Keratinocyte (primary cell): ENCODE measurements at regions not wholly inside any gene's neighbourhood (a gene's known extent, or its start where the extent isn't known, plus 50 kb on each side); places are given as distances from the start of the nearest gene placed in this dataset.

Source experiments
- DNase-seq: peaks from one replicate; pipeline ENCODE4 v3.0.0-alpha.2; 2011; ENCODE audit warnings: low read depth, missing footprints, low spot score
- FAIRE-seq: peaks from 2 replicates; lab custom pipeline; 2011; peaks lifted over from hg19 to GRCh38; lab: Jason Lieb, UNC
- H2AFZ ChIP-seq: 2 replicates; pipeline ENCODE4 v1.6.0; 2012; ENCODE audit warnings: low read length, control low read depth, inconsistent platforms; ENCODE audit not compliant: control insufficient read depth
- H3K27ac ChIP-seq: 2 replicates; pipeline ENCODE4 v1.5.1; 2011; ENCODE audit warnings: low read length; ENCODE audit not compliant: control insufficient read depth, insufficient read depth
- H3K27me3 ChIP-seq: 3 replicates; pipeline ENCODE4 v1.6.0; 2011; ENCODE audit warnings: low read length; ENCODE audit not compliant: control insufficient read depth, insufficient read depth; ENCODE audit errors: extremely low read depth
- H3K36me3 ChIP-seq, 2 experiments: 2 replicates in 1 of 2; 3 replicates in 1 of 2; pipeline ENCODE4 v1.5.1; 2011; ENCODE audit warnings: low read length in 2 of 2, mild to moderate bottlenecking in 1 of 2; ENCODE audit not compliant: control insufficient read depth in 2 of 2, insufficient read depth in 2 of 2; ENCODE audit errors: extremely low read depth in 1 of 2
- H3K4me1 ChIP-seq: 3 replicates; pipeline ENCODE4 v1.5.1; 2011; ENCODE audit warnings: low read length; ENCODE audit not compliant: control insufficient read depth, insufficient read depth; ENCODE audit errors: extremely low read depth
- H3K4me2 ChIP-seq: 3 replicates; pipeline ENCODE4 v1.6.0; 2011; ENCODE audit warnings: low read depth, low read length; ENCODE audit not compliant: control insufficient read depth, insufficient read depth; ENCODE audit errors: extremely low read depth
- H3K4me3 ChIP-seq, 3 experiments: fragments of 200-600 bp in 1 of 3; sonication (generic) in 1 of 3; 2 replicates in 2 of 3; 3 replicates in 1 of 3; pipeline ENCODE4 v1.5.1; 2011 to 2016; ENCODE audit warnings: low read length in 3 of 3, mild to moderate bottlenecking in 3 of 3, control low read depth in 2 of 3, inconsistent platforms in 1 of 3, low read depth in 1 of 3, mixed read lengths in 1 of 3, mixed run types in 1 of 3, moderate library complexity in 1 of 3; ENCODE audit not compliant: control insufficient read depth in 2 of 3, insufficient read depth in 2 of 3; ENCODE audit errors: extremely low read depth in 1 of 3
- H3K79me2 ChIP-seq: 2 replicates; pipeline ENCODE4 v1.6.0; 2012; ENCODE audit warnings: low read length; ENCODE audit not compliant: control insufficient read depth, insufficient read depth
- H3K9ac ChIP-seq: 3 replicates; pipeline ENCODE4 v1.6.0; 2011; ENCODE audit warnings: low read length; ENCODE audit not compliant: control insufficient read depth, insufficient read depth; ENCODE audit errors: extremely low read depth
- H3K9me1 ChIP-seq: 3 replicates; pipeline ENCODE4 v1.6.0; 2011; ENCODE audit warnings: low read length; ENCODE audit not compliant: control insufficient read depth, insufficient read depth; ENCODE audit errors: extremely low read depth
- H3K9me3 ChIP-seq: 2 replicates; pipeline ENCODE4 v1.5.1; 2012; ENCODE audit warnings: low read depth, low read length; ENCODE audit not compliant: control insufficient read depth
- H4K20me1 ChIP-seq: 3 replicates; pipeline ENCODE4 v1.6.0; 2011; ENCODE audit warnings: low read length; ENCODE audit not compliant: control insufficient read depth, insufficient read depth; ENCODE audit errors: extremely low read depth
- EZH2 ChIP-seq: IDR thresholded peaks from one replicate; pipeline ENCODE4 v1.6.1; 2012; ENCODE audit warnings: inconsistent platforms, mild to moderate bottlenecking, low read length, moderate library complexity
- dilution Hi-C: fragments of 300-500 bp; cut with MboI; formaldehyde crosslinking; loops from one replicate; pipeline ENCODE4 v1.7.0; 2020; ENCODE audit warnings: low sequenced_read_pairs; ENCODE audit not compliant: extremely low pct_ligation_motif_present
- TF ChIP-seq, protein P1 (sequence below), 3 experiments: IDR thresholded peaks in 1 of 3; conservative IDR thresholded peaks in 1 of 3; optimal IDR thresholded peaks in 1 of 3; 2 replicates in 2 of 3; 3 replicates in 1 of 3; pipeline versions ENCODE3 to v1.5.1; 2011; ENCODE audit warnings: low read length in 3 of 3, mild to moderate bottlenecking in 3 of 3, moderate library complexity in 2 of 3, control low read depth in 1 of 3, inconsistent platforms in 1 of 3; ENCODE audit not compliant: insufficient read depth in 2 of 3; ENCODE audit errors: extremely low read depth in 1 of 3

DNA sequence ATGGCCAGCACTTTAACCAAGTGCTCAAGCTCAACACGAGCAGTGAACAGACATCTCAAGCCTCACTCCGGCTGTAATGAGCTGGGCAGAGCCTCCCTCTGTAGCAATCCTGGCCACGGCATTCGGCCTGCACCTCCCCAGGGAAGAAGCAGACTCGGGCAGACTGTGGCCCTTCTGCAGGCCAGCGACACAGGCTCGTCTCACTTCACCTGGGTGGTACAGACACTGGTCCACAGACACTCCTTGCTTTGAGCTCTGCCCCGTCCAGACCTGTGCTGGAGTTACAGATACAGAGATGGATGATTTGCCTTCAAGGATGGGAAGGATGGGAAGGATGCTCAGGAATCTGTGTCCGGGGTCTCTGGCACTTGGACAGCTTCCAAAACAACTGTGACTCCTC lies 300.9 kb downstream of the PREX1 start:
- H3K4me2 ChIP-seq, result no peak overlapping the region
- H3K27me3 ChIP-seq, result no peaks in the 10 kb centered on the region
- no peak overlapping the region for H2AFZ ChIP-seq
- no peaks in the 10 kb centered on the region for H4K20me1 ChIP-seq
- no peak overlapping the region for H3K27ac ChIP-seq
- H3K9me3 ChIP-seq, result no peaks in the 10 kb centered on the region
- dilution Hi-C loops, result no loop called here
- H3K79me2 ChIP-seq, result no peaks in the 10 kb centered on the region
- H3K4me1 ChIP-seq, result no peaks in the 10 kb centered on the region
- no peak for TF ChIP-seq EZH2
- TF ChIP-seq, protein P1, sequence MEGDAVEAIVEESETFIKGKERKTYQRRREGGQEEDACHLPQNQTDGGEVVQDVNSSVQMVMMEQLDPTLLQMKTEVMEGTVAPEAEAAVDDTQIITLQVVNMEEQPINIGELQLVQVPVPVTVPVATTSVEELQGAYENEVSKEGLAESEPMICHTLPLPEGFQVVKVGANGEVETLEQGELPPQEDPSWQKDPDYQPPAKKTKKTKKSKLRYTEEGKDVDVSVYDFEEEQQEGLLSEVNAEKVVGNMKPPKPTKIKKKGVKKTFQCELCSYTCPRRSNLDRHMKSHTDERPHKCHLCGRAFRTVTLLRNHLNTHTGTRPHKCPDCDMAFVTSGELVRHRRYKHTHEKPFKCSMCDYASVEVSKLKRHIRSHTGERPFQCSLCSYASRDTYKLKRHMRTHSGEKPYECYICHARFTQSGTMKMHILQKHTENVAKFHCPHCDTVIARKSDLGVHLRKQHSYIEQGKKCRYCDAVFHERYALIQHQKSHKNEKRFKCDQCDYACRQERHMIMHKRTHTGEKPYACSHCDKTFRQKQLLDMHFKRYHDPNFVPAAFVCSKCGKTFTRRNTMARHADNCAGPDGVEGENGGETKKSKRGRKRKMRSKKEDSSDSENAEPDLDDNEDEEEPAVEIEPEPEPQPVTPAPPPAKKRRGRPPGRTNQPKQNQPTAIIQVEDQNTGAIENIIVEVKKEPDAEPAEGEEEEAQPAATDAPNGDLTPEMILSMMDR (optimal IDR thresholded peaks at IDR 0.05 in 1 of 3, IDR thresholded peaks at IDR 0.05 in 1 of 3, conservative IDR thresholded peaks at IDR 0.05 in 1 of 3; ENCODE audit: extremely low read depth in 1 of 3, insufficient read depth in 2 of 3, low read length in 3 of 3), result no peak
- FAIRE-seq (no peak), DNase-seq (no peak)
- H3K4me3 ChIP-seq, result no peak overlapping the region
- H3K9ac ChIP-seq, result no peak overlapping the region
- no peaks in the 10 kb centered on the region for H3K36me3 ChIP-seq
- H3K9me1 ChIP-seq, result no peaks in the 10 kb centered on the region

DNA sequence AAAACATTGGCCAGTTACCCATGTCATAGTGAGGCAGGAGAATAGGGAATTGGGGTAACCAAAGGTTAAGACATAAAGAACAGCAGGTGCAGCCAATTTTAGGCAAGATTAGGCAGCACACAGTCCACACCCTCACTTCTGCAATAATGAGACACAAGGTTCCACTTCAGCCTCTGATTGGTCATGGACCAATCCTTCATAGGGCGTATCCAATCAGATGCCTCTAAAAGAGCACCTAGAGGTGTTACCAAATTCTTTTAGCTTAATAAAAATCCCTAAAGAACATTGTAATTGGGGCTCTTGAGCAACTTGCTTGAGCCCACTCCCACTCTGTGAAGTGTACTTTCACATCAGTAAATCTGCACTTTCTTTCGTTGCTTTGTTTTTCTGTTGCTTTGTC lies 302.4 kb downstream of the PREX1 start:
- no peaks in the 10 kb centered on the region for H4K20me1 ChIP-seq
- FAIRE-seq (no peak), DNase-seq (no peak)
- H3K9me3 ChIP-seq, result no peaks in the 10 kb centered on the region
- no peak overlapping the region for H2AFZ ChIP-seq
- TF ChIP-seq, protein P1 (optimal IDR thresholded peaks at IDR 0.05 in 1 of 3, IDR thresholded peaks at IDR 0.05 in 1 of 3, conservative IDR thresholded peaks at IDR 0.05 in 1 of 3; ENCODE audit: extremely low read depth in 1 of 3, insufficient read depth in 2 of 3, low read length in 3 of 3), result no peak
- TF ChIP-seq EZH2, result no peak
- no peaks in the 10 kb centered on the region for H3K4me1 ChIP-seq
- dilution Hi-C loops, result no loop called here
- no peak overlapping the region for H3K4me3 ChIP-seq
- H3K79me2 ChIP-seq, result no peaks in the 10 kb centered on the region
- H3K9ac ChIP-seq, result no peak overlapping the region
- H3K27ac ChIP-seq, result no peak overlapping the region
- no peaks in the 10 kb centered on the region for H3K9me1 ChIP-seq
- H3K36me3 ChIP-seq, result no peaks in the 10 kb centered on the region
- no peak overlapping the region for H3K4me2 ChIP-seq
- H3K27me3 ChIP-seq, result no peaks in the 10 kb centered on the region
